ENCODE measurements at regions not wholly inside any gene's neighbourhood (a gene's known extent, or its start where the extent isn't known, plus 50 kb on each side); places are given as distances from the start of the nearest gene placed in this dataset.

GRCh38 chr3:150069154-150069527, 98.4 kb upstream of the PFN2 start:
- no peak for DNase-seq (ENCODE audit: low read depth in 2 of 2)

GRCh38 chr3:150068440-150069153, 97.9 kb upstream of the PFN2 start:
- DNase-seq (ENCODE audit: low read depth in 2 of 2), result no peak

GRCh38 chr3:150067561-150067960, 96.9 kb upstream of the PFN2 start:
- DNase-seq (ENCODE audit: low read depth in 2 of 2), result no peak

- no peak for DNase-seq (ENCODE audit: low read depth in 2 of 2)
These were observed 94.3 kb upstream of the PFN2 start for GRCh38 chr3:150064971-150065370.

- DNase-seq (ENCODE audit: low read depth in 2 of 2), result no peak
These were observed 92.5 kb upstream of the PFN2 start for GRCh38 chr3:150063237-150063636.

- peak in 1 of 2 donors; percentile 4 for DNase-seq (ENCODE audit: low read depth in 2 of 2)
These were observed 91.8 kb upstream of the PFN2 start for GRCh38 chr3:150062492-150062891.

GRCh38 chr3:150061288-150062024, 90.8 kb upstream of the PFN2 start:
- no peak for DNase-seq (ENCODE audit: low read depth in 2 of 2)

- DNase-seq (ENCODE audit: low read depth in 2 of 2), result no peak
These were observed 89.0 kb upstream of the PFN2 start for GRCh38 chr3:150059729-150060128.

- no peak for DNase-seq (ENCODE audit: low read depth in 2 of 2)
These were observed 88.5 kb upstream of the PFN2 start for GRCh38 chr3:150059241-150059640.

GRCh38 chr3:150057227-150057626, 86.5 kb upstream of the PFN2 start:
- no peak for DNase-seq (ENCODE audit: low read depth in 2 of 2)

GRCh38 chr3:150055332-150055731, 84.6 kb upstream of the PFN2 start:
- DNase-seq (ENCODE audit: low read depth in 2 of 2), result no peak

GRCh38 chr3:150054635-150055034, 83.9 kb upstream of the PFN2 start:
- no peak for DNase-seq (ENCODE audit: low read depth in 2 of 2)

GRCh38 chr3:150050510-150050909, 79.8 kb upstream of the PFN2 start:
- DNase-seq (ENCODE audit: low read depth in 2 of 2), result no peak

- no peak for DNase-seq (ENCODE audit: low read depth in 2 of 2)
These were observed 78.6 kb upstream of the PFN2 start for GRCh38 chr3:150049317-150049716.

- no peak for DNase-seq (ENCODE audit: low read depth in 2 of 2)
These were observed 71.2 kb upstream of the PFN2 start for GRCh38 chr3:150041877-150042276.

- no peak for DNase-seq (ENCODE audit: low read depth in 2 of 2)
These were observed 69.4 kb upstream of the PFN2 start for GRCh38 chr3:150040097-150040496.

- DNase-seq (ENCODE audit: low read depth in 2 of 2), result no peak
These were observed 68.1 kb upstream of the PFN2 start for GRCh38 chr3:150038830-150039229.

- no peak for DNase-seq (ENCODE audit: low read depth in 2 of 2)
These were observed 66.1 kb upstream of the PFN2 start for GRCh38 chr3:150036780-150037179.

- DNase-seq (ENCODE audit: low read depth in 2 of 2), result no peak
These were observed 65.4 kb upstream of the PFN2 start for GRCh38 chr3:150035910-150036612.

GRCh38 chr3:150035301-150035779, 64.6 kb upstream of the PFN2 start:
- no peak for DNase-seq (ENCODE audit: low read depth in 2 of 2)

- DNase-seq (ENCODE audit: low read depth in 2 of 2), result no peak
These were observed 63.0 kb upstream of the PFN2 start for GRCh38 chr3:150033721-150034120.

- no peak for DNase-seq (ENCODE audit: low read depth in 2 of 2)
These were observed 60.1 kb upstream of the PFN2 start for GRCh38 chr3:150030841-150031240.
